ENCODE measurements at regions not wholly inside any gene's neighbourhood (a gene's known extent, or its start where the extent isn't known, plus 50 kb on each side); places are given as distances from the start of the nearest gene placed in this dataset.
"Not testable (repeated sequence)": the region's sequence is repeated elsewhere in the genome, so short reads cannot be mapped to it uniquely, and the experiment has no call there.

DNA sequence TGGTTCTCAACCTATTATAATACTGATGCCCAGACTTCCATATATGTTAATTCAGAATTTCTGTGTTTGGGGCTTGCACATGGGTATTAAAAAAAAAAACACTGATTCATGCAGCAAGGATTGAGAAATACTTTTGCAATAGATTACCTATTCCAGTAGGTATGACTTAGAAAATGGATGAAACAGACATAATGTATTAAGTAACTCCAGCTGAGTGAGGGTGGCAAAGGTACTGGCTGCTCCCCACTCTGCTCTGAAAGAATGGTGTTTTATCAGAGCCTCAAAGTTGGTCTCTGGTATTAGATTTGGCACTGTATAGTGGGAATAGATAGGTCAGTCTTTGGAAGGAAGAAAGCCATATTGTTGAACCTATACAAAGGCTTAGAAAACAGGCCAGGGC, 234.3 kb upstream of the FOLH1 start:
- intact Hi-C loops (cut with DNase I, micrococcal nuclease), result no loop called here
- no peak for DNase-seq
- no peak for ATAC-seq

DNA sequence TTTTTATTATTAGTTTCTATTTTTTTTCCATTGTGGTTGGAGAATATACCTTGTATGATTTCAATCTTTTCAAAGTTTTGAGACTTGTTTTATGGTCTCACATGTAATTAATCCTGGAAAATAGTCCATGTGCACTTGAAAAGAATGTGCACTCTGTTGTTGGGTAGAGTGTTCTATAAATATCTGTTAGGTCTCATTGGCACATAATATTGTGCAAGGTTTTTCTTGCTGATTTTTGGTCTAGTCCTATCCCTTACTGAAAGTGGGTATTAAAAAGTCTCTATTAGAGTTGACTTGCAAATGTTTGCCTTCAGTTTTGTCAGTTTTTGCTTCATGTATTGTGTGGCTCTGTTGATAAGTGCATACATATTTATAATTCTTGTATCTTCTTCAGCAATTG, 231.5 kb upstream of the FOLH1 start:
- ATAC-seq; DNase-seq; intact Hi-C loops (cut with DNase I, micrococcal nuclease): not testable (repeated sequence)

DNA sequence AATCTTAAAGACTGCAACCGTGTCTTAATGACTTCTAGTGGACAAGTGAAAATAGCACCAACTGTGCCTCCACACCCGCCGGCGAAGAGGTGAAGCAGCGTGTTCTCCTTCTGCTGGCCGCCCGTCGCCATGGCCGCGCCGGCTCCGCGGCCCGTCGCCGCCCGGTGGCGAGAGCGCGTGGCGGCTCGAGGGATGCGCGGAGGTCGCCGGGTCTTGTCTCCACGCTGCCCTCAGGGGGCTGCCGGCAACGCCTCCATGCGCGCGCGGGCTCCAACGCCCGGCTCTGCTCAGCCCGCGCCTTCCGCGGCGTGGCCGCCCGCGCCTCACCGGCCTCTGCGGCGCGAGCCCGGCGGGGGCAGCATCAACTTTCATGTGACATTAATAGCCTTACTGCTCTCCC, 225.9 kb upstream of the FOLH1 start:
- ATAC-seq; DNase-seq; intact Hi-C loops (cut with DNase I, micrococcal nuclease): not testable (repeated sequence)

DNA sequence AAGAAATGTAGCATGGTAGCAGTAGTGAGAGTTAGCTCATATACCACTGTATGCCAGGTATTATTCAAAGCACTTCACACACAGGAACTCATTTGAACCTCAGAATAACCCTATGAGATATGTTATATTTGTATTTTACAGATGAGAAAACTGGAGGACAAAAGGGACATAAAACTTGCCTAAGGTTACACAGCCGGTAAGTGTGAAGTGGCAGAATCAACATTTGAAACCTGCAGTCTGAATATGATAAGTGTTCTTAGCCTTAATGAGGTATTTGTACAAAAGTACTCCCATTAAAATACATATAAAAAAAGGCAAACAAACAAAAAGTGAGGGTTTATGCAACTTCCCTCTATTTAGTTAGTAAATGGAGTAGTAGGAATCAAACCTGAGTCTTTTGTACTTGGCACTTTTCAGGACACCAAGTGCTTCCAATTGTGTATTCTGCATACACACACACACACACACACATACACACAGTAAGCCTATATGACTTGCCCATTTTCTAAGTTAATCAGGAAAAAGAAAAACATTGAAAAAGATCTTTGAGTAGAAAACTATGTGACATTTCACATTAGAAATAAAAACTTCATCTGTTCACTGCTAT, 223.9 kb upstream of the FOLH1 start:
- DNase-seq (no peak), ATAC-seq (no peak)
- intact Hi-C loops (cut with DNase I, micrococcal nuclease), result no loop called here

DNA sequence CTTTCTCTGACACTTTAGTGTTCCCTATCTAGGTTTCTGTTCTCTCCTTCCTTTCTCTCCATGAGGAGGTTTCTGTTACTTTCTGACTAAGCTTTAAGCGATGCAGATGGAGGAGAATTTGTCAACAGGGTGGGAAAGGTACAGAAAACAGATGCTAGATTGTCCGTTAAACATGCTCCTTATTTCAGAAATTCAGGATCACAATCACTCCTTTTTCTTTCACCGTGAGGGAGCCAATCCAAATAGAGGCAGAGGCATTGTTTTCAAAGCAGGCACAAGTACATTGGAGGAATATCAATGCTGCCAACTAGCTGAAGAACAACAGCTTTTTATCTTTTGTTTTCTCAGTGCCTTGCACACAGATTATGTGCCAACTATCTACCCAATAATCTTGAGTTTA, 215.7 kb upstream of the FOLH1 start:
- ATAC-seq, result no peak
- intact Hi-C loops (cut with DNase I, micrococcal nuclease), result no loop called here
- no peak for DNase-seq

DNA sequence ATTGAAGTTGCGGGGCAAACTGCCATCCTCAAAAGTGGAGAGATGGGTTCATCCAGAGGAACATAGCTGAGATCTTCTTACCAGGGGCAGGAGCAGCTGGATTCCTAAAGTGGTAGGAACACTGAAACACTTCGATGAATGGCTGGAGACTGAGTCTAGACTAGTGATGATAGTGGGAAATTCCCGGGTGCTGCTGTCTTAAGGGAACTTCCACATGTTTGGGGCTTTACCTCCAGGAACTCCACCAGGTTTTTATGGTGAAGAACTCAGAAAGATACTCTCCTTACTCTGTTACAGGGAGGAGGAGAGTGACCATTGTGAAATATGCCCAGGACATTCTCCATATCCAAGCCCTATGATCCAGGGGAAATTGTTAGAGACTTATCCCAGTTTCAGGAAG, 210.5 kb upstream of the FOLH1 start:
- DNase-seq; intact Hi-C loops (cut with DNase I, micrococcal nuclease); ATAC-seq: not testable (repeated sequence)

DNA sequence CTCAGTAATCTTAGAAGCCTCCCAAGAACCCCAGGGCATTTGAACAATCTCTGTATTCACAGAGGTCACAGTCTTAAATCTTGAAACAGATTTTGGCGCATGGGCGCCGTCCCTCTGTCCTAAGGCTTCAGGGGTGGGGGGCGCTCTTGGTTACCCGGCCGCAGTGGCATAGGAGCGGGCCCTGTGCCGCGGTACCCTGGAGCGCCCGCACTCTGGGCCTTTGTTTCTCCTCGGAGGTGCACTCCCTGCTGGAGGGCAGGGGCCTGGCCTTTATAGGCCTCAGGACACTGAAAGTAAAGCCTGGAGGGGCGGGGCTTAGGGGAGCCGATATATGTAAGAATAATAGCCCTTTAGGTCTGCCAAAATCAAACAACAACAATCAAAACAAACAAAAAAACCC, 197.3 kb upstream of the FOLH1 start:
- ATAC-seq, result no peak
- intact Hi-C loops (cut with DNase I, micrococcal nuclease), result no loop called here
- no peak for DNase-seq

DNA sequence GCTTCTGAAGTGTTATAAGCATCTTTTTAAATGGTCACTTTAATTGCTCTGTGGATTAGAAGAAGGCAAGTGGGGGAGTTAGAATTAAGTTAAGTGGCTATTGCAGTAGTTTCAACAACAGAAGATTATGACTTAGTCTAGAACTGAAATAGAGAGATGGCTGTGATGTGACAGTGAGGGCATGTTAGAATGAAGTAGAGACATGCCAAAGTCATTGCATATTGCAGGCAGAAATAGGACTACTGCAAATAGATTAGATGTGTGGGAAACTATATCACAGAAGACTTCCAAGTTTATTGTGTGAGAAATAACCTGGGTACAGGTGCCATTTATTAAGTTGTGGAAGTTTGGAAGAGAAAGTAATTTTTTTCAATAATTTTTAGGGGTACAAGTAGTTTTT, 187.4 kb upstream of the FOLH1 start:
- DNase-seq; intact Hi-C loops (cut with DNase I, micrococcal nuclease); ATAC-seq: not testable (repeated sequence)

DNA sequence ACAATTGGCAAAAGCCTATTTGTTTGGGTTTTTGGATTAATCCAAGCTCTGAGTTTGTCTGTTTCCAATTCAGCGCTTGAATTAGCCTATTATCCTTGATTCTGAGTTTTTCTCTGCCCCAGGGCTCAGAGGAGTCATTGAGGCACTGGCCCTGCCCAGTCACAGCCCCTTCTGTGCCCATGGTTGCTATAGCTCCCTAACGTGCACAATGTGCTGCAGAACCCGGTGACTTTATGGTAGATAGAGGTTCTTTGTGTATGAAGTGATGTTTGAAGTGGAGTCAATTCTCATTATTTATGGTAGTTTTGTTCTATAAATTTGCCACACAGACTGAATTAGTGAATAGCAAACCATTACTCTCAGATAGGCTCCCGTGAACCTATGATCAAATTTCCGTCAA, 182.0 kb upstream of the FOLH1 start:
- DNase-seq; intact Hi-C loops (cut with DNase I, micrococcal nuclease); ATAC-seq: not testable (repeated sequence)

DNA sequence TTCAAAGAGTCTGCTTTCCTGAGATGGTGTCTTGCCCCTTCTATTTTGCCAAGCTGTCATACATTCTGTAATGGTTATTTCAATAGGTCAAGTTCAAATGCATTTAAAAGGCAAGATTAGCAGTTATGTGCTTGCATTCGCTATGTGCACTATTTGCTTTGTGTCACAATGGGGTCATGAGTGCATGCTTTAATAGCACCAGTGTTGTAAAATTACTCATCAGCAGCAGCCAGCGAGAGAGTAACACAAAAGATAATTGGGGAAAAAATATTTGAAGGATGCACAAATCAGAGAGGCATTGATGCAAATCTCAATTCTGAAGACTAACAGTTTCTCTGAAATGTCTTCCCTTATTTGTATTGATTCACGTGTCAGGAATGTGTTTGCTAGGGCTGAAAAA, 180.7 kb upstream of the FOLH1 start:
- ATAC-seq; DNase-seq; intact Hi-C loops (cut with DNase I, micrococcal nuclease): not testable (repeated sequence)

DNA sequence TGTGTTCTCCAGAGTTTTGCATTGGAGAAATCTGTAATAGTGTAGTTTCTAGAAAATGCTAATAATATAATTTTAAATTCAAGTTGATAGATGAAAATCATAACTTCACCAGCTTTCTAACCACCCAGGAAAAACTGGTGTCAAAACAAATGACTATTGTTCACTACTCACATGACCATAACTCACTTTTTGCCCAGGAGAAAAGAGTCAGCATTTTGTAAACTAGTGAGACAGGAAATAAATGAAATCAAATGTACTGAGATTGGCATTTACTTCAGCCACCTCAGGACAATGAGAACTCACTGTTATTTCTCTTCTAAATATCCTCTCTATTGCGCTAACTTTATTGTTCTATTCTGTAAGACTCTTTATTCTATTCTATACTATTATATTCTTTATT, 176.0 kb upstream of the FOLH1 start:
- ATAC-seq; intact Hi-C loops (cut with DNase I, micrococcal nuclease); DNase-seq: not testable (repeated sequence)

DNA sequence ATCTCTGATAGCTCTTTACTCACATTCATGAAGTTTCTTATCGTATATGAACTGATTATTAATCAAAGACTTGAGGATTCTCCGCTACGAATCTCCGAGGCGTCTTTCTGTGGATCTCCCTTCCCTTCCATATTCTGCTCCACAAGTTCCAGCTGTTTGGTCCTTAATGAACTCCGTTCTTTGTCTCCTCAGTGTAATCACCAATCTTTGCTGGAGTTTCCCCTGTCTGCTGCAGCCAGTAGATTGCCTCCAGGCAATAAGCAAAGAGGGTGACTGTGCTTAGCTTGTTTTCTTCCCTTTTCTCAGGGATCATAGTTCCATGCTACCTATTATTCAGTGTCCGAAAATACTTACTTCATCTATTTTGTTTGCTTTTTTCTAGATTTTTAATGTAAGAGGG, 169.6 kb upstream of the FOLH1 start:
- ATAC-seq, result no peak
- intact Hi-C loops (cut with DNase I, micrococcal nuclease), result no loop called here

DNA sequence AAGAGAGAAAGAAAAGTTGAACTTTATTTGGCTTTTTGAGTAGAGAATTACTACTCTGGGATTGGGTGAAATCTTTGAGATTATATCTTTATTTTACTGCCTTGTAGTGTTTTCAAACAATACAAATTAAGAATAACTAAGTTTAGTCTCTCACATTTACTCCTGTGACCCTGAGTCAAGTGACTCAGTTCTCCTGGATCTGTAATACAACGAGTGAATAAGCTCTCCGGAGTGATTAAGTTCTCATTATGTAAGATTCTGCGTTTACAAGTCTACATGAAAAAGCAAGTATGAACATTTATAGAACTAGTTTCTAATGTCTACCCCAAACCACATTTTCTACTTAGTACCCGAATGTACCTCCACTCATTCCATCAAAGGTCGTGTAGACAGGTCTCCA, 165.5 kb upstream of the FOLH1 start:
- ATAC-seq; intact Hi-C loops (cut with DNase I, micrococcal nuclease); DNase-seq: not testable (repeated sequence)

More for the DNA sequence above, 169.6 kb upstream of the FOLH1 start:
- no peak for DNase-seq

DNA sequence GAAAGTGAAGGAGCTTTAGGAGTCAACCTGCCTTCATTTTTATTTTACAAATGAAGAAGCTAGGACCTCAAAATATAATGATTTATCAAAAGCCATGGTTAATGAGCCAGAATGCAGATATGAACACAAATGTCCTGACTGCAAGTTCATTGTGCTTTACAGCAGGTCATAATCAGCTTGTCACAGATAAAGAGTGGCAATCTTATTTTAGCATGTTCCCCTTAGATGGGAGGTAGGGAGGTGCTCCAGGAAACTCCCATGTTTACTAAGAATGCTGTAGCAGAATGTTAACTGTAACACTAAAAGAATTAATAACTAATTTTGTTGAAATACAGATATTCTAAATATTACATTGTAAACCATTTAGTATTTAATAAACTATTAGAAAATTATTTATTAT, 165.0 kb upstream of the FOLH1 start:
- DNase-seq; ATAC-seq; intact Hi-C loops (cut with DNase I, micrococcal nuclease): not testable (repeated sequence)

DNA sequence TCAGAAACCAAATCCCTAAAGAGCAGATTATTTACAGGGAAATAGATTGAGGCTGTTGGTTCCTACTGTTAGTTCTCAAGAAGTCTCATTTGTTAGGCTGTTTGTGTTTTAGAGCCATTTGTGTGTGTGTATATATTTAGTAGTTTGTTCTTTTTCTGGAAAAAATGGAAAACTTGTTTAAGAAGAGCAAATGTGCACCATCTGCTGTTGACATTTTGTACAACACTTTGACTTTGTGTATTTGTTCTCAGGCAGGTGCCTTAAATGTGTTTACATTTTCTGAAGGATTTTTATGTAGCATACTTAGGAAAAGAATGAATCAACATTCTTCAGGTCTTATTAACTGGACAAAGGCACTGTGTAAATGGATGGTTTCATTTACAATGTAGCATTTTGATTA, 163.7 kb upstream of the FOLH1 start:
- intact Hi-C loops (cut with DNase I, micrococcal nuclease); DNase-seq; ATAC-seq: not testable (repeated sequence)

DNA sequence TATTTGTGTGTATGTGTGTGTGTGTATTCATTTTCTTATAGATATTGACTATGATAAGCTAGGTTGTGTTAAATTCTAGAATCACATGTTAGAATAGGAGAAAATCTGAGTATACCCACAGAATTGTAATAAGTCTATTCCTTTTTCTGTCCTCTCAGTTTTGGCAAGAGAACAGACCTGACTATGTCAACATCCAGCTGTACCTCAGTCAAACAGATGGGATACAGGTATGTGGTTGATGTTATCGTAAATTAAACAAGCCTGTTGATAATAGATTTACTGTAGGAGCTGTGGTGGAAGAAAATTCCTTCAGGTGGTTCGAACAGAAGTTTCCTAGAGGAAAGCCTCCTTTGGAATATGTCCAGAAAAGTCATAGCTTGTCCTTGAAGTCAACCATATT, 160.2 kb upstream of the FOLH1 start:
- intact Hi-C loops (cut with DNase I, micrococcal nuclease); ATAC-seq; DNase-seq: not testable (repeated sequence)

DNA sequence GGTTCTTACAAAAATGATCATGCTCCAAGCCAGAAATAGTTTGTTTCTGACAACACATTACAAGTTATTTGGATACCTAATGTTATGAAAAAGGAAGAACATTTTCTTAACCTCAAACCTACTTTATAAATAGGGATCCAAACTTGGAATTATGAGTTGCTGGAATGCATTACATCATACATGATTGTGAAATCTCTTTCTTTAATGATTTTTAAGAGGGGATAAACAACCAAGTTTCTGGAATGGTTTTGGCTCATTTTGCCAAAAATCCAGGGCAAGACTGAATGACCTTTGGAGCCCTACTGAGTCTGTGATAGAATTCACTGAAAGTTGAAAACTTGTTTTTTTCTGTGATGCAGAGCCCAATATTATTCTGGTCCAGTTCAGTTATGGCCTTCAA, 157.0 kb upstream of the FOLH1 start:
- ATAC-seq; DNase-seq; intact Hi-C loops (cut with DNase I, micrococcal nuclease): not testable (repeated sequence)

DNA sequence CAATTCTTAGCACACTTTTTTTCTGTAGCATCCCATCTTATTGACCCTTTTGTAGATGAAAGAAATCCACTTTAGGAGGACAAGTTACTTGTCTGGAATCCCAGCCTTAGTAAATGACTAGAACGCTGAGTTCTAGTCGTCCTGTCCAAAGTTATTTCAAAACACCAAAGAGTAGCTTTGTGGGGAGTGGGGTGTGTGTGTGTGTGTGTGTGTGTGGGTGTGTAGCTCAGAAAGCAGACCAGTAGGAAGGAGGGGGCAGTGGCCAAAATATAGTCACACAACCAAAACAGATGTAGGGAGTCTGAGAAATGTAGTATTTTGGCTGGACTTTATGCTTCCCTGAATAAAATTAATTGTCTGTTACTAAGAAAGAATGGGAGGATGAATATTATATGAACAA, 154.6 kb upstream of the FOLH1 start:
- DNase-seq; intact Hi-C loops (cut with DNase I, micrococcal nuclease); ATAC-seq: not testable (repeated sequence)

DNA sequence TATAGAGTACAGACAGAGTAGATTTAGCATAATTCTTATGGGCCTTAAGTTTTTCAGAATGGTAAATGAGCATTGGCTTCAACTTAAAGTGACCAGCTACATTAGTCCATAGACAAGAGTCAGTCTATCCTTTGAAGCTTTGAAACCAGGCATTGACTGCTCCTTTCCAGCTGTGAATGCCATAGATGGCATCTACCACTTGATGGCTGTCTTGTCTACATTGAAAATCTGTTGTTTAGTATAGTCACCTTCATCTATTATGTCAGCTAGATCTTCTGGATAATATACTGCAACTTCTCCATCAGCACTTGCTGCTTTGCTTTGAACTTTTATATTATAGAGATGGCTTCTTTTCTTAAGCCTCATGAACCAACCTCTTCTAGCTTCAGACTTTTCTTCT, 146.1 kb upstream of the FOLH1 start:
- ATAC-seq; DNase-seq; intact Hi-C loops (cut with DNase I, micrococcal nuclease): not testable (repeated sequence)

DNA sequence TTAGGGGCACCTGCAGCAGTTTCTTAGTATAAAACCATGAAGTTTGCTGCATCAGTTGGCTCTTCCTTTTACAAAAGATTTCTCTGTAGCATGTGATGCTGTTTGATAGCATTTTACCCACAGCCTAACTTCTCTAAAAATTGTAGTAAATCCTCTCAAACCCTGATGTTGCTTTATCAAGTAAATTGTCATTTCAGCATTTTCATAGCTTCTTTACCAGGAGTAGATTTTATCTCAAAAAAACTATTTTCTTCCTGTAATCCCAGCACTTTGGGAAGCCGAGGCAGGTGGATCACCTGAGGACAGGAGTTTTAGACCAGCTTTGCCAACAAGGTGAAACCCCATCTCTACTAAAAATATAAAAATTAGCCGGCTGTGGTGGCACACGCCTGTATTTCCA, 144.5 kb upstream of the FOLH1 start:
- DNase-seq; intact Hi-C loops (cut with DNase I, micrococcal nuclease); ATAC-seq: not testable (repeated sequence)

DNA sequence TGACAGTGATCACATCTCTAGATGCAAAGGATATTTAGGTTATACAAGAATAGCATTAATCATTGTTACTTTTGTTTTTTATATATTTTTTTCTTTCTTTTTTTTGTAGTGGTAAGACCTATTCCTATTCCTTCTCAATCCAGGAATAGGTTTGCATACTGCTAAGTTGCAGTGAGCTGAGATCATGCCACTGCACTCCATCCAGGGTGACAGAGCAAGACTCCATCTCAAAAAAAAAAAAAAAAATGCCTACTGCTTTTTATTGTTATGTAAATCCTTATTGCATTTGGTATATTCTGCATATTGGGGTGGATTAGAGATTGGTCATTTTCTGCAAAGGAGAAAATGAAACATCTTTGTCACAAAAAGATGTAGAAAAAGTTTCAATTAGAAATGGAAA, 138.2 kb upstream of the FOLH1 start:
- ATAC-seq; DNase-seq; intact Hi-C loops (cut with DNase I, micrococcal nuclease): not testable (repeated sequence)

Measured in left colon (tissue), 2 donors.